Kidney (tissue), 13 donors: ENCODE measurements at regions not wholly inside any gene's neighbourhood (a gene's known extent, or its start where the extent isn't known, plus 50 kb on each side); places are given as distances from the start of the nearest gene placed in this dataset.

Source experiments
- DNase-seq, 5 donors: peaks; one replicate each; pipeline ENCODE4 v3.0.0-alpha.2; 2013 to 2020
- FAIRE-seq: peaks from 2 replicates; lab custom pipeline; 2012; peaks lifted over from hg19 to GRCh38; lab: Jason Lieb, UNC
- H3K27ac ChIP-seq, 2 donors: one replicate each; pipeline ENCODE4 v1.7.0; 2013; ENCODE audit warnings: low read depth in 2 of 2, low read length in 2 of 2, inconsistent platforms in 1 of 2
- H3K27me3 ChIP-seq: one replicate; pipeline ENCODE4 v1.7.1; 2013; ENCODE audit warnings: low read length, inconsistent platforms; ENCODE audit not compliant: control insufficient read depth, insufficient read depth
- H3K36me3 ChIP-seq, 3 donors: one replicate each; pipeline versions ENCODE4 v1.7.0 to v1.7.1; 2013; ENCODE audit warnings: low read length in 3 of 3, control low read depth in 1 of 3, inconsistent platforms in 1 of 3; ENCODE audit not compliant: insufficient read depth in 3 of 3, control insufficient read depth in 2 of 3
- H3K4me1 ChIP-seq, 3 donors: one replicate each; pipeline versions ENCODE4 v1.7.0 to v1.7.1; 2013; ENCODE audit warnings: low read length in 3 of 3, inconsistent platforms in 1 of 3, low read depth in 1 of 3; ENCODE audit not compliant: control insufficient read depth in 2 of 3, insufficient read depth in 2 of 3
- H3K4me3 ChIP-seq, 3 donors: one replicate each; pipeline versions ENCODE4 v1.7.0 to v1.8.1; 2013; ENCODE audit warnings: low read length in 3 of 3, control low read depth in 1 of 3, inconsistent platforms in 1 of 3
- H3K9ac ChIP-seq, 3 donors: one replicate each; pipeline versions ENCODE4 v1.7.0 to v1.7.1; 2013; ENCODE audit warnings: low read length in 3 of 3, control low read depth in 1 of 3, inconsistent platforms in 1 of 3
- H3K9me3 ChIP-seq, 3 donors: one replicate each; pipeline versions ENCODE4 v1.7.0 to v1.7.1; 2013; ENCODE audit warnings: low read length in 3 of 3, control low read depth in 1 of 3, inconsistent platforms in 1 of 3; ENCODE audit not compliant: control insufficient read depth in 2 of 3, insufficient read depth in 1 of 3
- intact Hi-C: fragments of 100-400 bp; cut with DNase I; formaldehyde crosslinking; loops from one replicate; pipeline ENCODE4 v1.11.1; 2022
- TF ChIP-seq, protein P1 (sequence below): IDR thresholded peaks from 3 replicates; pipeline ENCODE4 v1.5.1; 2012; ENCODE audit warnings: mild to moderate bottlenecking, moderate library complexity, borderline replicate concordance; ENCODE audit not compliant: insufficient read depth; ENCODE audit errors: extremely low read depth
- donor health status: control.
- donor health status: control.
- donor health status: control.
- donor health status: control.
- donor health status: control.
- donor health status: DM: yes; HTN: yes; CAD: no.
- donor health status: Normal renal cell carcinoma (clear cell type).

DNA sequence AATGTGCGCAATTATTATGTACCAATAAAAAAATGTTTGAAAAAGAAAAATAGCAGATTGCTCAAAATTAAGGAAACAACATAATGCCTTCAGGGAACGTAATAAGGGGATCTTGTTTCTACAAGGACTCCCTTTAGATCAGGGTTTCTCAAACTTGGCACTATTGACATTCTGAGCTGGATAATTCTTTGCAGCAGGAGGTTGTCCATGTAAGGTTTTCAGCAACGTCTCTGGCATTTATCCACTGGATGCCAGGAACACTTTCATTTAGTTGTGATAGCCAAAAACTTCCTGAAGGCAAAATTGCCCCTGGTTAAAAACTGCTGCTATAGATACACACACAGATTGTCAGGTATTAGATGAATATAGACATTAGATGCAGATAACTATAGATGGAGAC lies 666.7 kb upstream of the ADAMTS5 start:
- DNase-seq (no peak), FAIRE-seq (no peak)
- no peaks in the 10 kb centered on the region for H3K27me3 ChIP-seq
- intact Hi-C loops, result no loop called here
- H3K9ac ChIP-seq, result no peak overlapping the region
- no peaks in the 10 kb centered on the region for H3K4me1 ChIP-seq
- H3K36me3 ChIP-seq, result no peaks in the 10 kb centered on the region
- H3K9me3 ChIP-seq, result no peaks in the 10 kb centered on the region
- no peak overlapping the region for H3K27ac ChIP-seq
- TF ChIP-seq, protein P1, sequence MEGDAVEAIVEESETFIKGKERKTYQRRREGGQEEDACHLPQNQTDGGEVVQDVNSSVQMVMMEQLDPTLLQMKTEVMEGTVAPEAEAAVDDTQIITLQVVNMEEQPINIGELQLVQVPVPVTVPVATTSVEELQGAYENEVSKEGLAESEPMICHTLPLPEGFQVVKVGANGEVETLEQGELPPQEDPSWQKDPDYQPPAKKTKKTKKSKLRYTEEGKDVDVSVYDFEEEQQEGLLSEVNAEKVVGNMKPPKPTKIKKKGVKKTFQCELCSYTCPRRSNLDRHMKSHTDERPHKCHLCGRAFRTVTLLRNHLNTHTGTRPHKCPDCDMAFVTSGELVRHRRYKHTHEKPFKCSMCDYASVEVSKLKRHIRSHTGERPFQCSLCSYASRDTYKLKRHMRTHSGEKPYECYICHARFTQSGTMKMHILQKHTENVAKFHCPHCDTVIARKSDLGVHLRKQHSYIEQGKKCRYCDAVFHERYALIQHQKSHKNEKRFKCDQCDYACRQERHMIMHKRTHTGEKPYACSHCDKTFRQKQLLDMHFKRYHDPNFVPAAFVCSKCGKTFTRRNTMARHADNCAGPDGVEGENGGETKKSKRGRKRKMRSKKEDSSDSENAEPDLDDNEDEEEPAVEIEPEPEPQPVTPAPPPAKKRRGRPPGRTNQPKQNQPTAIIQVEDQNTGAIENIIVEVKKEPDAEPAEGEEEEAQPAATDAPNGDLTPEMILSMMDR, result no peak
- no peak overlapping the region for H3K4me3 ChIP-seq

DNA sequence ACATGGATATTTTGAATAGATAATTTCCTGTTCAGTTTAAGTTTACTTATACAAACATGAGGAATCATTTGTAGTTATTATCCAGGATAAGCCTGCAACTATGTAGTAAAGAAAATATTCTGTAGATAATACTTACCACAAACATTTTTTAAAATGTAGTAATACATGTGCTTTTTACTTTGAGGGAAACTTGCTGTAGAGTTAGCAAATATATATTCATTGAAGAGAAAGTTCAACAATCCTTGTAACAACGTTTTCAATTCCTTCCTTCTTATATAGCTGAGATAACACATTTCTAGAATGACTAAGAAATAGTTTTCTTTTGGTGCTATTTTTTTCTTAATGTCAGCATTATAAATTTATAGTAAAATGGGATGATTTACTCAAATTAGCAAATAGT lies 664.6 kb upstream of the ADAMTS5 start:
- no peaks in the 10 kb centered on the region for H3K36me3 ChIP-seq
- intact Hi-C loops, result no loop called here
- H3K27ac ChIP-seq, result no peak overlapping the region
- DNase-seq (no peak), FAIRE-seq (no peak)
- TF ChIP-seq, protein P1, result no peak
- H3K9me3 ChIP-seq, result no peaks in the 10 kb centered on the region
- no peak overlapping the region for H3K4me3 ChIP-seq
- H3K4me1 ChIP-seq, result no peaks in the 10 kb centered on the region
- no peaks in the 10 kb centered on the region for H3K27me3 ChIP-seq
- H3K9ac ChIP-seq, result no peak overlapping the region

DNA sequence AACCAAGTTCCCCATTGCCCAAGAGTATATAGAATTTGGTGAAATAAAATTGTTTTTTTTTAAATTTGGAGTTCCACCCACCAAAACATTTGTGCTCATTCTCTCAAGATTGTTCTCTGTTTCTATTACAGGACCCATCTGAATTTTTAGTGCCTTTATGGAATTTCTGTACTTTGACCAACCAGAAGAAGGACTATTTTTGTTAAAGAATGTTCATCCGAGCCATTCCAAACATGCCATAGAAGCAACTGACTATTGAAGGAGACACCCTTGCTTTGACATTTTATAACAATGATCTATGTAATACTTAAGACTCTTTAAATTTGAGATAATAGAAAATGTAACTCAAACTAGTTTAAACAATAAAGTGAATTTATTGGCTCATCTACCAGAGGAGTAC lies 655.7 kb upstream of the ADAMTS5 start:
- FAIRE-seq, result no peak
- Histone ChIP-seq H3K9me3 (no peaks in the 10 kb centered on the region), H3K4me3 (no peak overlapping the region), H3K27me3 (no peaks in the 10 kb centered on the region), H3K27ac (no peak overlapping the region), H3K9ac (no peak overlapping the region), H3K4me1 (no peaks in the 10 kb centered on the region), H3K36me3 (no peaks in the 10 kb centered on the region)
- no peak for DNase-seq
- TF ChIP-seq, protein P1, result no peak
- intact Hi-C loops, result no loop called here

DNA sequence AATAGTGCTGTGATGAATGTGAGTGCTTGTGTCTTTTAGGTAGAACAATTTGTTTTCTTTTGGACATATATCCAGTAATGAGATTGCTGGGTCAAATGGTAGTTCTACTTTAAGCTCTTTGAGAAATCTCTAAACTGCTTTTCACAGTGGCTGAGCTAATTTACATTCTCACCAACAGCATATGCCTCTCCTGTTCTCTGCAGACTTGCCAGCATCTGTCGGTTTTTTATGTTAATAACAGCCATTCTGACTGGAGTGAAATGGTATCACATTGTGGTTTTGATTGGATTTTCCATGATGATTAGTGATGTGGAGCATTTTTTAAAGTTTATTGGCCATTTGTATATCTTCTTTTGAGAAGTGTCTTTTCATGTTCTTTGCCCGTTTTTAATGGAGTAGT lies 647.3 kb upstream of the ADAMTS5 start:
- TF ChIP-seq, protein P1, result no peak
- Histone ChIP-seq H3K9ac (no peak overlapping the region), H3K27ac (no peak overlapping the region), H3K27me3 (no peaks in the 10 kb centered on the region), H3K4me1 (no peaks in the 10 kb centered on the region), H3K9me3 (no peaks in the 10 kb centered on the region), H3K4me3 (no peak overlapping the region), H3K36me3 (no peaks in the 10 kb centered on the region)
- DNase-seq, result no peak
- intact Hi-C loops, result no loop called here
- no peak for FAIRE-seq
